LNCaP clone FGC (cell line): ENCODE measurements at regions not wholly inside any gene's neighbourhood (a gene's known extent, or its start where the extent isn't known, plus 50 kb on each side); places are given as distances from the start of the nearest gene placed in this dataset.

Experiments
- DNase-seq: peaks from one replicate; pipeline ENCODE4 v3.0.0-alpha.2; 2011; ENCODE audit warnings: low read depth
- H3K4me3 ChIP-seq: 2 replicates; pipeline ENCODE4 v1.5.1; 2011; ENCODE audit warnings: mild to moderate bottlenecking, low read depth, low read length, control low read depth
- TF ChIP-seq, protein P1 (sequence below): IDR thresholded peaks from 2 replicates; pipeline ENCODE4 v1.5.1; 2012; ENCODE audit warnings: mild to moderate bottlenecking; ENCODE audit not compliant: control insufficient read depth, insufficient read depth; ENCODE audit errors: extremely low read depth

DNA sequence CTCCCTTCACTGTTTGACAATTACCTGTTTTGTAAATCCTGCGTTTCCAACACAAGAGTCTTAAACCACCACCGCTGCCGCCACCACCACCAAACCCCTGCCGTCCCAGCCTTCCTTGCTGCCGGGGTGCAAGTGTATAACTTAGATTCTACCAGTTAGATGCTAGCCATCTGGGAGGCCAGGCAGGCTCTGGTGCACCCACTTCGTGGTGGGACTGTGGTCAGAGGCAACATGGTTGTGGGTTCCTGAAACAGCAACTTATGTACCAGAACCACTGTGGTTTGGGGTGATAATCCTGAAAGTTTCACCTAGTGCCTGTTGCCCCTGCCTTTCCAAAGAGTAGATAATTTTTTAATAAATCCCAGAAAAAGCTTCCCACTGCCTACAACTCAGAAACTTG is 510.5 kb downstream of the CCSER2 start:
- no peak overlapping the region for H3K4me3 ChIP-seq
- no peak for DNase-seq
- TF ChIP-seq, protein P1, sequence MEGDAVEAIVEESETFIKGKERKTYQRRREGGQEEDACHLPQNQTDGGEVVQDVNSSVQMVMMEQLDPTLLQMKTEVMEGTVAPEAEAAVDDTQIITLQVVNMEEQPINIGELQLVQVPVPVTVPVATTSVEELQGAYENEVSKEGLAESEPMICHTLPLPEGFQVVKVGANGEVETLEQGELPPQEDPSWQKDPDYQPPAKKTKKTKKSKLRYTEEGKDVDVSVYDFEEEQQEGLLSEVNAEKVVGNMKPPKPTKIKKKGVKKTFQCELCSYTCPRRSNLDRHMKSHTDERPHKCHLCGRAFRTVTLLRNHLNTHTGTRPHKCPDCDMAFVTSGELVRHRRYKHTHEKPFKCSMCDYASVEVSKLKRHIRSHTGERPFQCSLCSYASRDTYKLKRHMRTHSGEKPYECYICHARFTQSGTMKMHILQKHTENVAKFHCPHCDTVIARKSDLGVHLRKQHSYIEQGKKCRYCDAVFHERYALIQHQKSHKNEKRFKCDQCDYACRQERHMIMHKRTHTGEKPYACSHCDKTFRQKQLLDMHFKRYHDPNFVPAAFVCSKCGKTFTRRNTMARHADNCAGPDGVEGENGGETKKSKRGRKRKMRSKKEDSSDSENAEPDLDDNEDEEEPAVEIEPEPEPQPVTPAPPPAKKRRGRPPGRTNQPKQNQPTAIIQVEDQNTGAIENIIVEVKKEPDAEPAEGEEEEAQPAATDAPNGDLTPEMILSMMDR = no peak

DNA sequence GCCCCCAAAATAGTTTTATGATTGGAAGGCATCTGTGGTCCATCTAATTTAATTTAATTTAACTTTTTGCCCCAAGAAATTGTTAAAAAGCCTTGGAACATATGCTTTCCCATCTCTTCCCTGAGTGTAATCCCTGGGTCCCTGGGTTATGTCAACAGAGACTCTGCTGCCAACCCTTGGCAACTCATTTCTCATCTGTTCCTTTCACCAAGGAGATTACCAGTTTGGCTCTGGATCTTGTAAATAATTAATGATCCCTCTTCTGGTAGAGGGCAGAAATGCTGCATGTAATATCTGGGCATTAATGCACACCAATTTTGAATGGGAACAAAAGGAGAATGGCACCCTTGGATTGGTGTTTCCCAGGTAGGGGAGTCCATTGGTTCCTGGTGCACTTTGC is 514.2 kb downstream of the CCSER2 start:
- no peak for DNase-seq
- TF ChIP-seq, protein P1 = no peak

DNA sequence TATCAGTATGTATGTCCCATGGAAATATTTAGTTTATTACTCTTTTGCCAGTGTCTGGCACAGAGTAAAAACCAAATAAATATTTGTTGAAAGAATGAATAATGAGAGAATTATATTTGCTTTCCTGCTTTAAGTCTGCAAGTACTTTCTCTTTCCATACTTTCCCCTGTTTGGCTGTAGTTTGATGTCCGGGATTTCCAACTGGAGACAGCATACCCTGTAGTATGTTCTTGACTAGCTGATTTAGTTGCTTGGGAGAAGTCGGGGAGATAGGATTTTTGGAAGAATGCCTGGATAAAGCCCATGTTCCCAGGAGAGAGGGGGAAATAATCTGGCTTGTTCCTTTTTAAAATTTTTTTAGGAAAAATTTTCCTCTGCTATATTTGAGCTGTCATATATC is 516.1 kb downstream of the CCSER2 start:
- TF ChIP-seq, protein P1 = no peak
- H3K4me3 ChIP-seq = no peak overlapping the region
- DNase-seq = no peak

More for the DNA sequence above, 514.2 kb downstream of the CCSER2 start:
- no peak overlapping the region for H3K4me3 ChIP-seq

DNA sequence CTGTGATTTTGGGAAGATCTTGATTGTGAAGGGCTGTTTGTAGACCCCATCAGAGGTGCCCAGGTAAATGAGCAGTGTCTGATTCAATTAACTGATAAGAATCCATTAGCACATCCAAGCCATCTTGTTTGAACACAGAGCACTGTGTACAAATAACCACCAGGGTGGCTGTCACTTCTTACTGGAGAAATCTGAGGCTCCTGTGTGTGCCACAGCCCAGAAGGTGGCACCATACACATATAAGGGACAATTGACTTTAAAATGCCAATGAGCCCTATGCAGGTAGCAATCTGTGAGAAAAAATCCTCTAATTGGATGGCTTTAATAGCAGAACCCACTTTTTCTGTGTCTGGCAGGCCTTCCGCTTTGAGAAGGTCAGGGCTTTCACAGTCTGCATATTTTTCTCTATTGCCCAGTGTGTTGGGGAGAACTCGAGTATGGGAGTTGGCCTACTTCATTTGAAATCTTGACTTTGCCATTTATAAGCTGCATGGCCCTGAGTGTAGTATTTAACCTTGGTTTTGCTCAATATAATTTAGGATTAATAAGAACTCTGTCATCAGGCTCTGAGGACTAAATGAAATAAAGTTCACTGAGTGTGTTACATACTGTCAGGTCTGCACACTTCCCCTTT is 517.4 kb downstream of the CCSER2 start:
- TF ChIP-seq, protein P1 = peak; percentile 60
- H3K4me3 ChIP-seq = no peak overlapping the region
- DNase-seq = peak; percentile 6

DNA sequence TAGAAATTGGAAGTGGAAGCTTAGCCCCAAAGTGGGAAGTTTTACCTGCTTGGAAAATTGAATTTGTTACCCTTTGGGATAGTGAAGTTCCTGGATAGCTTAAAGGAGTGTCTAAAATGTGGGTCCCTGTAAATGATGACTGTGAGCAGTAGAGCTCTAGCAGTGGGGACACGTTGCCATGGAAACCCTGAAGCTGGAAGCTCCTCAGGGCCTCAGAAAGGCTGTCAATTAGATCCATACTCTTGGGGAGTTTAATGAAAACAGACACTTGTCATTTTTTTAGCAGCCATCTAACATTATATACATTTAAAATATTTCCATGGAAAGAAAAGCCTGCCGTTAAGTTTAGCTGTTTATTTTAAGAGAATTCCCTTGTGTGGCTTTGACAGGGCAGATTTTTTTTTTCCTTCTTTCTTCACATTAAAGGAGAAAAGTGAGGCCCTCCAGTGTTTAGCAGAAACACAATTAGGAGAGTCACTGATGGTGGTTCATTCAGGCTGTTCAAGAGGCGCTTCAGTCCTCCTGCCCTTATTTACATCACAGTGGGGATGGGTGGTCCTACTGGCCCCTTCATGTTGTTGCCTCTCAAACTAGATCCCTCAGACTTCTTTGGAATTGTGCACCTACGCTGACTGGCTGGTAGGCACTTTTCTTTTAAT is 518.4 kb downstream of the CCSER2 start:
- no peak for DNase-seq
- TF ChIP-seq, protein P1 = no peak
- no peak overlapping the region for H3K4me3 ChIP-seq

DNA sequence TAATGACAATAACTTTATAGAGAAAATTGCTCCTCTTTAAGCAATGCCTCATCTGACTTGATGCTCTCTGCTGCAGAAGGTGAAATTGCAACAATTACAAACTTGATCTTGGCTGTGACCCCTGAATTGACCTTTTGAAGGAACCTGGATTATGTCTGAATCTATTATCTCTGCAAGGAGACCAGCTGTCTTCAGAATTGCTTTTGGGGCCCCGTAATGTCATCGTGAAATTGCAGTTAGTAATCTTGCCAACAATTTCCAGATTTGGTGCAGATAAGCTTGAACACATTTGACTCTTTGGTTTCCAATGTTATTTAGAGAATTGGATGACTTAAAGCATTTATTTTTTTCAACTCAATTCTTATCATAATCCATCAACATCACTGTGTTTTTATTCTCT is 520.6 kb downstream of the CCSER2 start:
- TF ChIP-seq, protein P1 = no peak
- no peak for DNase-seq
- H3K4me3 ChIP-seq = no peak overlapping the region

DNA sequence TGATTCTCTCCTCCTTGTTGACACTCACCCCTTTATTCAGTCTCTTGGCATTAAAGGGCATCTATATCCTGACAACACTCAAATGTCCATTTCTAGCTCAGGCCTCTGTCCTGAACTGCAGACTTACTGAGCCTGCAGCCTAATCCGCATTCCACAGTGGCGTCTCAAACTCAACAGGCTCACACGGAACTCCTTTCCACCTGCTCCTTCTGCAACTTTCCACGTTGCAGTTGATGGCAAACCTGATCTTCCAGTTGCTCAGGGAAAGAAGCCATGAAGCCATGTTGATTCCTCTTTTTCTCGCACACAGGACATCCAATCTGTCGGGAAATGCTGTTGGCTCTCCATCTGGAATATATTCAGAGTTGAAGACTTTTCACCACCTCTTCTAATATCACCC is 522.4 kb downstream of the CCSER2 start:
- TF ChIP-seq, protein P1 = no peak
- no peak overlapping the region for H3K4me3 ChIP-seq
- no peak for DNase-seq
